AG04450 (cell line): ENCODE measurements at regions not wholly inside any gene's neighbourhood (a gene's known extent, or its start where the extent isn't known, plus 50 kb on each side); places are given as distances from the start of the nearest gene placed in this dataset.

Source experiments
- CTCF ChIA-PET: fragments of 300-600, 350-600 bp; formaldehyde crosslinking; extraction: SDS; loops from one replicate; lab custom pipeline; 2022; ENCODE audit warnings: antibody characterized with exemption, inconsistent platforms; lab: Charles Lee
- POLR2A ChIA-PET: fragments of 350-600 bp; formaldehyde crosslinking; extraction: SDS; loops from one replicate; lab custom pipeline; 2021; ENCODE audit warnings: antibody characterized with exemption, inconsistent platforms; lab: Yijun Ruan, JAX
- DNase-seq: peaks from one replicate; pipeline ENCODE4 v3.0.0-alpha.2; 2011; ENCODE audit warnings: low read depth, low spot score
- H3K27ac ChIP-seq: one replicate; pipeline ENCODE4 v1.5.1; 2012; ENCODE audit warnings: low read depth, low read length, control low read depth
- H3K27me3 ChIP-seq: one replicate; pipeline ENCODE4 v1.6.0; 2012; ENCODE audit warnings: low read length; ENCODE audit not compliant: control insufficient read depth, insufficient read depth
- H3K4me3 ChIP-seq: 2 replicates; pipeline ENCODE4 v1.5.1; 2011; ENCODE audit warnings: mild to moderate bottlenecking, low read depth, low read length, control low read depth
- H3K9me3 ChIP-seq: 2 replicates; pipeline ENCODE4 v1.5.1; 2012; ENCODE audit warnings: low read length; ENCODE audit not compliant: control insufficient read depth, insufficient read depth
- TF ChIP-seq, protein P1 (sequence below): IDR thresholded peaks from 2 replicates; pipeline ENCODE4 v1.5.1; 2011; ENCODE audit warnings: low read depth, low read length, control low read depth, inconsistent platforms

DNA sequence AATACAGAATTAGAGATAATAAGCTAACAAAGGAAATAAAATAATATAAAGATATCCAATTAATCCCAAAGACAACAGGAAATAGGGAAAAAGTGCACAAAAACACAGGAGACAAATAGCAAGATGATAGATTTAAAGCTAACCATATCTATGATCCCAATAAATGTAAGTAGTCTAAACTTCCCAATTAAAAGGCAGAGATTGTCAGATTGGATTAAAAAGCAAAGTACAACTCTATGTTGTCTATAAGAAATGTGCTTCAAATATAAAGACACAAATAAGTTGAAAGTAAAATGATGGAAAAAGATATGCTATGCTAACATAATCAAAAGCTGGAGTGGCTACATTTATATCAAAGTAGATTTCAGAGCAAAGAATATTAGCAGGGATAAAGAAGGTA is 133.1 kb upstream of the ATP2B2 start:
- TF ChIP-seq, protein P1, sequence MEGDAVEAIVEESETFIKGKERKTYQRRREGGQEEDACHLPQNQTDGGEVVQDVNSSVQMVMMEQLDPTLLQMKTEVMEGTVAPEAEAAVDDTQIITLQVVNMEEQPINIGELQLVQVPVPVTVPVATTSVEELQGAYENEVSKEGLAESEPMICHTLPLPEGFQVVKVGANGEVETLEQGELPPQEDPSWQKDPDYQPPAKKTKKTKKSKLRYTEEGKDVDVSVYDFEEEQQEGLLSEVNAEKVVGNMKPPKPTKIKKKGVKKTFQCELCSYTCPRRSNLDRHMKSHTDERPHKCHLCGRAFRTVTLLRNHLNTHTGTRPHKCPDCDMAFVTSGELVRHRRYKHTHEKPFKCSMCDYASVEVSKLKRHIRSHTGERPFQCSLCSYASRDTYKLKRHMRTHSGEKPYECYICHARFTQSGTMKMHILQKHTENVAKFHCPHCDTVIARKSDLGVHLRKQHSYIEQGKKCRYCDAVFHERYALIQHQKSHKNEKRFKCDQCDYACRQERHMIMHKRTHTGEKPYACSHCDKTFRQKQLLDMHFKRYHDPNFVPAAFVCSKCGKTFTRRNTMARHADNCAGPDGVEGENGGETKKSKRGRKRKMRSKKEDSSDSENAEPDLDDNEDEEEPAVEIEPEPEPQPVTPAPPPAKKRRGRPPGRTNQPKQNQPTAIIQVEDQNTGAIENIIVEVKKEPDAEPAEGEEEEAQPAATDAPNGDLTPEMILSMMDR = no peak
- POLR2A ChIA-PET = no interaction called here
- Histone ChIP-seq H3K27me3 (peaks cover 3% of the 10 kb centered on the region), H3K9me3 (no peaks in the 10 kb centered on the region), H3K4me3 (no peak overlapping the region), H3K27ac (no peak overlapping the region)
- no peak for DNase-seq
- CTCF ChIA-PET = no interaction called here

DNA sequence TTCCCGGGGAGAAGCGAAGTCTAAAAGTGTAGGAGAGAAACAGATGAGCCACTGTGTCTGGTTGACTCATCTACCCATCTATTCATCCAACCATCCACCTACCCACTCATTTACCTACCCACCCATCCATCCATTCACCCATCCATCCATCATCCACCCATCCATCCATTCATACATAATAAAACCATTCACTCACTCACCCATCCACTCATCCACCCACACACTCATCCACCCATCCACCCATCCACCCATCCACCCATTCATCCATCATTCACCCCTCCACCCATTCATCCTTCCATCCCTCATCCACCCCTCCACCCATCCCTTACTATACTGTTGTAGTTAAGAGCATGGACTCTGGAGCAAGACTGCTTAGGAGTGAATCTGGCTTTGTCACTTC is 136.4 kb upstream of the ATP2B2 start:
- DNase-seq = no peak
- POLR2A ChIA-PET = no interaction called here
- H3K9me3 ChIP-seq = no peaks in the 10 kb centered on the region
- TF ChIP-seq, protein P1 = no peak
- H3K27me3 ChIP-seq = no peaks in the 10 kb centered on the region
- CTCF ChIA-PET = no interaction called here
- H3K4me3 ChIP-seq = no peak overlapping the region
- no peak overlapping the region for H3K27ac ChIP-seq

DNA sequence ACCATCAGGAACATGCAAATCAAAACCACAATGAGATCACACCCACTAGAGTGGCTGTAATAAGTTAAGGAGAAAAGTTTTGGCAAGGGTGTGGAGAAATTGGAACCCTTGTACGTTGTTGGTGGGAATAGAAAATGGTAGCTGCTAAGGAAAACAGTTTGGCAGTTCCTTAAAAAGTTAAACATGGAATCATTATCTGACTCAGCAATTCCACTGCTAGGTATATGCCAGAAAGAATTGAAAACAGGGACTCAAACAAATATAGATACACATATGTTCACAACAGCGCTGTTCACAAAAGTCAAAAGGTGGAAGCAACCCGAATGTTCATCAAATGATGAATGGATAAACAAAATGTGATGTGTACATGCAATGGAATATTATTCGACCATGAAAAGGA is 138.8 kb upstream of the ATP2B2 start:
- no peak for DNase-seq
- no peak overlapping the region for H3K27ac ChIP-seq
- no peaks in the 10 kb centered on the region for H3K27me3 ChIP-seq
- TF ChIP-seq, protein P1 = no peak
- CTCF ChIA-PET = no interaction called here
- POLR2A ChIA-PET = no interaction called here
- no peak overlapping the region for H3K4me3 ChIP-seq
- H3K9me3 ChIP-seq = no peaks in the 10 kb centered on the region

DNA sequence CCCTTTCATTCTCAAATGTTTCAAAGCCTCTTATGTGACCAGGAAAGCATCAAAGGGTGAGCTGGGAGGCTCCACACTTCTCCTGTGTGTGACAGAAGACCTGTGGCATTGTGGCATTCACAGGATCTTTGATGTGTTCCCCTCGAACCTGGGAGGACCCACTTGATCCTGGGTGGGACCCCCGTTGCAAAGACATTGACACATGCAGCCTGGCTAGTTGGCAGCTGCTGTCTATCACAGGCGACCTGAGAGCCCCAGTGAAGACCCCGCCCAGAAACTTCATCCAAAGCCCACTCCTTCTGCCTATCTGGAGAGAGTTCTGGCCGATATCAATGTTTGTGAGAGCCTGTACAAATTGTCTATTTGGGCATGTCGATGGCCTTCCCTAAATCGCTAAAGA is 140.4 kb upstream of the ATP2B2 start:
- CTCF ChIA-PET = no interaction called here
- H3K27me3 ChIP-seq = no peaks in the 10 kb centered on the region
- H3K4me3 ChIP-seq = no peak overlapping the region
- no peak for DNase-seq
- no peak overlapping the region for H3K27ac ChIP-seq
- TF ChIP-seq, protein P1 = no peak
- no peaks in the 10 kb centered on the region for H3K9me3 ChIP-seq
- POLR2A ChIA-PET = no interaction called here

DNA sequence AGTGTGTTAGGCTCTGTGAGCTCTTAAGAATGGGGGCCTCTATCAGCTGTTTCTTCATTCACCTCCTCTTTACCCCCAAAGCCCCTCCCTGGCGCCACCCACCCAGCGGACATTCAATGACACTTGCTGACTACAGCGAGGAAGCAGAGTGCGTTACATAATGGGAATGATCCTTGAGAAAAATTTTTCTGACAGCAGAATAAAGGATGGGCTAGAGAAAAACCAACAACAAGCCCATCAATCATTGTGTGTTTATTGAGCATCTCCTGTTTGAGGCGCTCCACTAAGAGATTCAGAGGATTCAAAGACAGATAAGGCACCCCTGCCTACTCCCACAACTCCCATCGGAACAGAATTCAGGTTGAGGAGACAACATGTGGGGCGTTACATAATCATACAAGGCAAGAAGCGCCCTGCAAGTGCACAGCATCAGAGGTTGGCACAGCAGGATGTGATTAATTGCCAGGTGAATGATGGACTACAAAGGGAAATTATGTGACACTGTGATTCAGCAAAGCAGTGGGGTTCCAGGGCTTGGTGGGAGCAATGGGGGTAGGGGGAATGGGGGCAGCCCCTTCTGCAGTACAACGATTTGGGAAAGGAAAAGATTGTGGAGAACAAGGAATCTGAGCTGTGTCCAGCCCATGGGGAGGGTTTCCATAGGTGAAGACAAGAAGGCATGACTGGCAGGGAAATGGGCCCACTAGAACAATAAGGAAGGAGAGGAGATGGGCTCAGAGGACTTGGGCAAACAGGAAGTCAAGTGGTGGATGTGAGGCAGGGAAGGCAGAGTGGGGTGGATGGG is 141.3 kb upstream of the ATP2B2 start:
- CTCF ChIA-PET = no interaction called here

More for the DNA sequence above, 141.3 kb upstream of the ATP2B2 start:
- Histone ChIP-seq H3K27me3 (no peaks in the 10 kb centered on the region), H3K4me3 (no peak overlapping the region), H3K9me3 (no peaks in the 10 kb centered on the region), H3K27ac (no peak overlapping the region)
- TF ChIP-seq, protein P1 = no peak
- POLR2A ChIA-PET = no interaction called here
- DNase-seq = no peak
